ENCODE measurements at regions not wholly inside any gene's neighbourhood (a gene's known extent, or its start where the extent isn't known, plus 50 kb on each side); places are given as distances from the start of the nearest gene placed in this dataset.

GRCh38 chr3:83946554-83946953, 1012.2 kb upstream of the CADM2 start:
- TF ChIP-seq CTCF (IDR thresholded peaks at IDR 0.05) = no peak
- TF ChIP-seq POLR2A (IDR thresholded peaks at IDR 0.05) = no peak
- no peak for TF ChIP-seq EP300 (IDR thresholded peaks at IDR 0.05)
- no peak for TF ChIP-seq POLR2AphosphoS5 (IDR thresholded peaks at IDR 0.05)

Data from suprapubic skin (tissue), 4 donors.